ENCODE measurements at regions not wholly inside any gene's neighbourhood (a gene's known extent, or its start where the extent isn't known, plus 50 kb on each side); places are given as distances from the start of the nearest gene placed in this dataset.

DNA sequence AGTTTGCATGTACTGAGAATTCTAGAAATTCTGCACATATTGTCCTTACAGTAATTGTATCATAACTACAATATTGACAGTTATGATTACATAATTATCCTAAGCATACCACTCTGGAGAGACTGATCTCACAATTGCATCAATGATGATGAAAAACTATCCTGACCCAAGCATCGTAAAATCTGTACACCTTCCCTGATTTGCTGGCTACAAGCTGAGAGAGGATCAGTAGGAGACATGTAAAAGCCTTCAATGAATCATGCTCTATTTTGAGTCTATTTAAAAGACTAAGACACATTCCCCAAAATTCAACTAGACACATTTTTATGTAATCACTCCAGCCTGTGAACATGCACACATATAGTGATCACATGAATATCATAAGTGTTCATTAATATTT, 1833.8 kb downstream of the EFNA5 start:
- H3K36me3 ChIP-seq (ENCODE audit: control insufficient read depth in 2 of 2, insufficient read depth in 2 of 2, low read length in 2 of 2) = no peaks in the 10 kb centered on the region
- H3K9me3 ChIP-seq (ENCODE audit: control insufficient read depth in 2 of 2, low read length in 2 of 2) = no peaks in the 10 kb centered on the region
- H3K27me3 ChIP-seq (ENCODE audit: control insufficient read depth in 2 of 2, insufficient read depth in 2 of 2, low read length in 2 of 2) = no peaks in the 10 kb centered on the region
- no peaks in the 10 kb centered on the region for H3K4me1 ChIP-seq (ENCODE audit: control insufficient read depth in 2 of 2, insufficient read depth in 2 of 2, low read length in 2 of 2)
- H3K27ac ChIP-seq (ENCODE audit: low read depth in 2 of 2, low read length in 2 of 2) = no peak overlapping the region
- no peak overlapping the region for H3K9ac ChIP-seq (ENCODE audit: low read depth in 1 of 2, low read length in 2 of 2)
- no peak overlapping the region for H3K4me3 ChIP-seq (ENCODE audit: low read length in 2 of 2)

DNA sequence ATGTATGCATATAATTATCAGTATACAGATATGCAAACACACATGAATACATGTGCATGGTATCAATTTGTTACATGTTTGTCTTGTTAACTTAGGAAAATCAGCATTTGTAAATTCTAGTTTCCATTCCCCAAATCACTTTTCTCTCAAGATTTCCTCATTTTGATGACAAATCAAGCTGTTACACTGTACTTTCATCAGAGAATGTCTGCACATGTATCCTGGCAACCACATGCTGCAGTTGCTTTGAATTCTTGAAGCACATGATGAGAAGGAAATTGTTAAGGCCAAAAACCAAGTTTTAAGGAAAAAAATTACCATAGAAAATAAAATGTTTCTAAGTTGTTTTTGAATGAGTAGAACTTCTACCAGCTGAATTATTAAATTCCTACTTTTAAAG, 1834.5 kb downstream of the EFNA5 start:
- Histone ChIP-seq H3K4me3 (ENCODE audit: low read length in 2 of 2) (no peak overlapping the region), H3K27ac (ENCODE audit: low read depth in 2 of 2, low read length in 2 of 2) (no peak overlapping the region), H3K9me3 (ENCODE audit: control insufficient read depth in 2 of 2, low read length in 2 of 2) (no peaks in the 10 kb centered on the region), H3K4me1 (ENCODE audit: control insufficient read depth in 2 of 2, insufficient read depth in 2 of 2, low read length in 2 of 2) (no peaks in the 10 kb centered on the region), H3K27me3 (ENCODE audit: control insufficient read depth in 2 of 2, insufficient read depth in 2 of 2, low read length in 2 of 2) (no peaks in the 10 kb centered on the region), H3K9ac (ENCODE audit: low read depth in 1 of 2, low read length in 2 of 2) (no peak overlapping the region), H3K36me3 (ENCODE audit: control insufficient read depth in 2 of 2, insufficient read depth in 2 of 2, low read length in 2 of 2) (no peaks in the 10 kb centered on the region)

DNA sequence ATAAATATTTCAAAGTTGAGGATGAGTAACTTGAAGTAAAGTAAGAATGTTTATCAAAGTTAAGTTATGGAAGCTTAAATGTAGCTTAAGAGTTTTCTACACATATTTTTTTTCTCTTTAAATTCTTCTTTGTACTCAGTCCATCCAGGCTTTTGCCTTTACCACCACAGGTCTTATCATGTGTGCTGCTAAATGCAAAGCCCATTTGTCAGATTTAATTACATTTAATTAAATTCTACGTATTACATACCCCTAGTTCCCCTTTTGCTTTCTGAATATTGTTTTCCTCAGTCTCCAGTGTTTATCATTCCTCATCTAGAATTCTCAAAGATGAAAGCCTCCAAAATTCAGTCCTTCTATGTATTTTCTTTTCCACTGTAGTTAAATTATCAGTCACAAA, 1841.9 kb downstream of the EFNA5 start:
- H3K36me3 ChIP-seq (ENCODE audit: control insufficient read depth in 2 of 2, insufficient read depth in 2 of 2, low read length in 2 of 2) = no peaks in the 10 kb centered on the region
- H3K4me1 ChIP-seq (ENCODE audit: control insufficient read depth in 2 of 2, insufficient read depth in 2 of 2, low read length in 2 of 2) = no peaks in the 10 kb centered on the region
- H3K9ac ChIP-seq (ENCODE audit: low read depth in 1 of 2, low read length in 2 of 2) = no peak overlapping the region
- H3K4me3 ChIP-seq (ENCODE audit: low read length in 2 of 2) = no peak overlapping the region
- H3K27ac ChIP-seq (ENCODE audit: low read depth in 2 of 2, low read length in 2 of 2) = no peak overlapping the region
- H3K27me3 ChIP-seq (ENCODE audit: control insufficient read depth in 2 of 2, insufficient read depth in 2 of 2, low read length in 2 of 2) = no peaks in the 10 kb centered on the region
- no peaks in the 10 kb centered on the region for H3K9me3 ChIP-seq (ENCODE audit: control insufficient read depth in 2 of 2, low read length in 2 of 2)

DNA sequence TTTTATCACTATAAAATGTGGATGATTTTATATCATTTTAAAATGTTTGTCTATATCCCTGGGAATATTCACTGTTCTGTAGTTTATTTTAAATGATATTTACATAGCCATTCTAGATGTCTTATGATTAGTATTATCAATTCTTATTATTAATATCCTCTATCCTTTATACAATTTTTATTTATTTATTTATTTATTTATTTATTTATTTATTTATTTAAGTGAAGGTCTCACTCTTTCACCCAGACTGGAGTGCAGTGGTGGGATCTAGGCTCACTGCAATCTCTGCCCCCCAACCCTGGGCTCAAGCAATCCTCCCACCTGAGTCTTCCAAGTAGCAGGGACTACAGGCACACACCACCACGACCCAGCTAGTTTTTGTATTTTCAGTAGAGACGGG, 1848.9 kb downstream of the EFNA5 start:
- no peaks in the 10 kb centered on the region for H3K4me1 ChIP-seq (ENCODE audit: control insufficient read depth in 2 of 2, insufficient read depth in 2 of 2, low read length in 2 of 2)
- H3K36me3 ChIP-seq (ENCODE audit: control insufficient read depth in 2 of 2, insufficient read depth in 2 of 2, low read length in 2 of 2) = no peaks in the 10 kb centered on the region
- no peaks in the 10 kb centered on the region for H3K9me3 ChIP-seq (ENCODE audit: control insufficient read depth in 2 of 2, low read length in 2 of 2)
- H3K4me3 ChIP-seq (ENCODE audit: low read length in 2 of 2) = no peak overlapping the region
- H3K27me3 ChIP-seq (ENCODE audit: control insufficient read depth in 2 of 2, insufficient read depth in 2 of 2, low read length in 2 of 2) = no peaks in the 10 kb centered on the region
- H3K27ac ChIP-seq (ENCODE audit: low read depth in 2 of 2, low read length in 2 of 2) = no peak overlapping the region
- H3K9ac ChIP-seq (ENCODE audit: low read depth in 1 of 2, low read length in 2 of 2) = no peak overlapping the region

DNA sequence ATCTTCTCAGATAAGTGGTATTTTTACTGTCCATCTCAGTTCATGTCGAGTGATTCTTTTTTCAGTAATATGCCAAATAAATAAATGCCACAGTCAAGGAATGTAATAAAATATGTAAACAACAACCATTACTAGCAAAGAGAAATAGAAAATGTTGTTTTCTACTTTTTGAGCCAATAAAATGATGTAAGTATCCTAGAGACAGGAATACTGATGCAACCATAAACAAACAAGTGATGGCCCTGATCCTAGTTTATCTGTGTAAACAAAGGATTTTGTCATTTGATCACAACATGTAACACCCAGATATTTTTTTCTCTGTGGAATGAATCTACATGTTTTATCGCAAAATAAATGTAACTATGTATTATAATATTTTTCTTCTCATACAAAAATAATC, 1852.8 kb downstream of the EFNA5 start:
- no peaks in the 10 kb centered on the region for H3K4me1 ChIP-seq (ENCODE audit: control insufficient read depth in 2 of 2, insufficient read depth in 2 of 2, low read length in 2 of 2)
- H3K27ac ChIP-seq (ENCODE audit: low read depth in 2 of 2, low read length in 2 of 2) = no peak overlapping the region
- no peak overlapping the region for H3K4me3 ChIP-seq (ENCODE audit: low read length in 2 of 2)
- no peaks in the 10 kb centered on the region for H3K27me3 ChIP-seq (ENCODE audit: control insufficient read depth in 2 of 2, insufficient read depth in 2 of 2, low read length in 2 of 2)
- no peaks in the 10 kb centered on the region for H3K9me3 ChIP-seq (ENCODE audit: control insufficient read depth in 2 of 2, low read length in 2 of 2)
- H3K36me3 ChIP-seq (ENCODE audit: control insufficient read depth in 2 of 2, insufficient read depth in 2 of 2, low read length in 2 of 2) = no peaks in the 10 kb centered on the region
- no peak overlapping the region for H3K9ac ChIP-seq (ENCODE audit: low read depth in 1 of 2, low read length in 2 of 2)

DNA sequence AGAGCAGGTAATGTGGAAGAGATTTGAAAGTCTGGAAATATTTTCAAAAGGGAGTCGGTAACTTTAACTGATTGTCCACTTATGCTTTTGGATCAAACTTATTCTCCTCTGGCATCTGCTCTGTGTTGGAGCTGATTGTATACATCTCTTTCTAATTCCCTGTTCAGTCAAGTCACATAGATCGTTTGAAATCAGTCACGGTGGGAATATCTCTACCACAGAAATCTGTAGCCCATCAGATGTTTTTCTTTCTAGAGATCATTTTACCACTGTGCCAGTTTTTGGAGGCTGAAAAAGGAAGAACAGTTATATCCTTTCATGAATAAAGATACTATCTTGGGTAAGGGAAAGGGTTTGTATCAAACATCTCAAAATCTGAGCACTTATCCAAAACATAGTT, 1853.3 kb downstream of the EFNA5 start:
- Histone ChIP-seq H3K36me3 (ENCODE audit: control insufficient read depth in 2 of 2, insufficient read depth in 2 of 2, low read length in 2 of 2) (no peaks in the 10 kb centered on the region), H3K27ac (ENCODE audit: low read depth in 2 of 2, low read length in 2 of 2) (no peak overlapping the region), H3K9ac (ENCODE audit: low read depth in 1 of 2, low read length in 2 of 2) (no peak overlapping the region), H3K4me3 (ENCODE audit: low read length in 2 of 2) (no peak overlapping the region), H3K4me1 (ENCODE audit: control insufficient read depth in 2 of 2, insufficient read depth in 2 of 2, low read length in 2 of 2) (no peaks in the 10 kb centered on the region), H3K9me3 (ENCODE audit: control insufficient read depth in 2 of 2, low read length in 2 of 2) (no peaks in the 10 kb centered on the region), H3K27me3 (ENCODE audit: control insufficient read depth in 2 of 2, insufficient read depth in 2 of 2, low read length in 2 of 2) (no peaks in the 10 kb centered on the region)

DNA sequence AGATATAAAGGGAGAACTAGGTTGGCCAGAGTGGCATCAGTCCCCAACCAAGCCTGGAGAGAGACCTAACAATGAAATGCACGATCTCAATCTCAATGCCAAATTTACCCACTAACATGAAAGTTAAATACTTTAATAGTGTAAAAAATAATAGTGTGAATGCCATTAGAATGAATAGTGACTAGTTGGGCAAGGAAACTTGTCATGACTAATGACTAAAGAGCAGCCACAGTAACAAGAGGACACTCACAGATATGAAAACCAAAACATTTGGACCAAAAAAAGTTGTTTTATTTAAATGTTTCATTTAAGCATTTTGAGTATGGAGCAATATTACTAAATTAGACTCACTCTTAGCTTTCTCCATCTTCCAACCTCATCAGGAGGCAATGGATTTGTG, 1853.8 kb downstream of the EFNA5 start:
- no peaks in the 10 kb centered on the region for H3K36me3 ChIP-seq (ENCODE audit: control insufficient read depth in 2 of 2, insufficient read depth in 2 of 2, low read length in 2 of 2)
- no peaks in the 10 kb centered on the region for H3K27me3 ChIP-seq (ENCODE audit: control insufficient read depth in 2 of 2, insufficient read depth in 2 of 2, low read length in 2 of 2)
- H3K9me3 ChIP-seq (ENCODE audit: control insufficient read depth in 2 of 2, low read length in 2 of 2) = no peaks in the 10 kb centered on the region
- no peak overlapping the region for H3K27ac ChIP-seq (ENCODE audit: low read depth in 2 of 2, low read length in 2 of 2)
- H3K9ac ChIP-seq (ENCODE audit: low read depth in 1 of 2, low read length in 2 of 2) = no peak overlapping the region
- H3K4me1 ChIP-seq (ENCODE audit: control insufficient read depth in 2 of 2, insufficient read depth in 2 of 2, low read length in 2 of 2) = no peaks in the 10 kb centered on the region
- no peak overlapping the region for H3K4me3 ChIP-seq (ENCODE audit: low read length in 2 of 2)

DNA sequence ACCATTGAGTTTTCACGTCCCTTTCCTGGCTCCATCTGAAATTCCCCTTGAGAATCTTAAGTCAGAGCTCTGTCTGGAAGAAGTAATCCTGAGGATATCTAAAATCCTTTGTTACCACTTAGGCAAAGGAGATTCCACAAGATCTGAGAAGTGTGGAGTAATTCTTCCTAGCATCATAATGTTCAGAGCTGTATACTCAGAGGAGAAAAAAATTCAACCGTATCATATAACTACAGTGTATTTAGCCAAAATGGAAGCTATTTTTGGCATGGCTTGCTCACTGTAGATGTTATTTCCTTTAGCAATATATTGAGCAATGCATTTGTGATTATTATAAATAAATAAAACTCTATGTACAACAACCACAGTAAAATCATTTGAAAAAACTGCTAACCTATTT, 1858.4 kb downstream of the EFNA5 start:
- Histone ChIP-seq H3K27ac (ENCODE audit: low read depth in 2 of 2, low read length in 2 of 2) (no peak overlapping the region), H3K27me3 (ENCODE audit: control insufficient read depth in 2 of 2, insufficient read depth in 2 of 2, low read length in 2 of 2) (no peaks in the 10 kb centered on the region), H3K9me3 (ENCODE audit: control insufficient read depth in 2 of 2, low read length in 2 of 2) (no peaks in the 10 kb centered on the region), H3K9ac (ENCODE audit: low read depth in 1 of 2, low read length in 2 of 2) (no peak overlapping the region), H3K36me3 (ENCODE audit: control insufficient read depth in 2 of 2, insufficient read depth in 2 of 2, low read length in 2 of 2) (no peaks in the 10 kb centered on the region), H3K4me1 (ENCODE audit: control insufficient read depth in 2 of 2, insufficient read depth in 2 of 2, low read length in 2 of 2) (no peaks in the 10 kb centered on the region), H3K4me3 (ENCODE audit: low read length in 2 of 2) (no peak overlapping the region)

DNA sequence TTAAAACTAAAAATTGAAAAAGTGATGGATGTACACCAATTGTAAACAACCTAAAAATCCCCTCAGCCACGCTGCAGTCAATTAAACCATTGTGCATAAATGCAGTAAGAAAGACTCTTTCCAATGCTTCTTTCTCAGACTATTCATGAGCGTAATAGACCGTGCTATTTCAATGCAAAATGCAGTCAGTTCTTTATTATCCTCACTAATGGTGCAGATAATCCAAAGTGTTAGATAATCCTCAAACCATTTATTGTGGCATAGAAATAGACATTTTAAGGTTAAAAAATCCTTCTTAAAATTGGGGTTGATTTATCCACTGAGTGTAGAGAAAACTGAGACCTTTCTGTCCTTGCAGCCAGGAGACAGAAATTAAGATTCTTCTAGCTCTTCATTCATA, 1862.8 kb downstream of the EFNA5 start:
- H3K27me3 ChIP-seq (ENCODE audit: control insufficient read depth in 2 of 2, insufficient read depth in 2 of 2, low read length in 2 of 2) = no peaks in the 10 kb centered on the region
- no peak overlapping the region for H3K27ac ChIP-seq (ENCODE audit: low read depth in 2 of 2, low read length in 2 of 2)
- H3K9me3 ChIP-seq (ENCODE audit: control insufficient read depth in 2 of 2, low read length in 2 of 2) = no peaks in the 10 kb centered on the region
- H3K9ac ChIP-seq (ENCODE audit: low read depth in 1 of 2, low read length in 2 of 2) = no peak overlapping the region
- H3K4me3 ChIP-seq (ENCODE audit: low read length in 2 of 2) = no peak overlapping the region
- H3K36me3 ChIP-seq (ENCODE audit: control insufficient read depth in 2 of 2, insufficient read depth in 2 of 2, low read length in 2 of 2) = no peaks in the 10 kb centered on the region
- H3K4me1 ChIP-seq (ENCODE audit: control insufficient read depth in 2 of 2, insufficient read depth in 2 of 2, low read length in 2 of 2) = no peaks in the 10 kb centered on the region

DNA sequence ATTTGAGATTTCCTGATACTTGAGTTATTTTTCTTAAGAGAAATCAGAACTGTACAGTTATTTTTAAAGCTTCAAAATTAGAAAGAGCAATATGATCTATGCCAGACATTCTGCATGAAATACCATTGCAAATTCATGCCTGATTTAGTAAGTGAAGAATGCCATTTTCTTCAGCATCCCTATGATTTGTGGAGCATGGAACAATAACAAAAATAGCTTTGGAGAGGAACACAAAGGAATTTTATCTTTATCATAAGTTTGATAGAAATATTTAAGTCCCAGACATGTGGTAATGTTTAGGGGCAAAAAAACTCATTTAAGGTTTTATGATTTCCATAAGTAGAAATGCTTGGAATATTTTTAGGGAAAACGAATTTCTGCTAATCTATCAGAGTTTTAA, 1863.4 kb downstream of the EFNA5 start:
- Histone ChIP-seq H3K36me3 (ENCODE audit: control insufficient read depth in 2 of 2, insufficient read depth in 2 of 2, low read length in 2 of 2) (no peaks in the 10 kb centered on the region), H3K9me3 (ENCODE audit: control insufficient read depth in 2 of 2, low read length in 2 of 2) (no peaks in the 10 kb centered on the region), H3K9ac (ENCODE audit: low read depth in 1 of 2, low read length in 2 of 2) (no peak overlapping the region), H3K27ac (ENCODE audit: low read depth in 2 of 2, low read length in 2 of 2) (no peak overlapping the region), H3K4me1 (ENCODE audit: control insufficient read depth in 2 of 2, insufficient read depth in 2 of 2, low read length in 2 of 2) (no peaks in the 10 kb centered on the region), H3K27me3 (ENCODE audit: control insufficient read depth in 2 of 2, insufficient read depth in 2 of 2, low read length in 2 of 2) (no peaks in the 10 kb centered on the region), H3K4me3 (ENCODE audit: low read length in 2 of 2) (no peak overlapping the region)

DNA sequence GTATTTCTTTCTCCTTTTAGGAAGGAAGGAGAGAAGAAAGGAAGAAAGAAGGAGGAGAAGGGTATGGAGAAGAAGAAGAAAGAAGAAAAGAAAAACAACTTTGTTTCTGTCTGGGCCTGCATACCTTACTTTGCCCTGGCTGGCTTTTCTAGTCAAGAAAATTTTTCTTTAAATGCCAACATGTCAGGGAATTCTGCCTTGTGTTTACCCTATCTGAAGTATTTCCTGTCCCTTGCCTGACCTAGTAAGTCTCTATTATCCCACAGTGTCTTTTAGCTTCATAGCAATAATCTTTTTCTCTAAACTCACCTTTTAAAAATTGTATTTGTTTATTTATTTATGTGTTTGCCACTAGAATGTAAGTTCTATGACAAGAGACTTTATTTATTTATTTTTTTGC, 1864.1 kb downstream of the EFNA5 start:
- H3K36me3 ChIP-seq (ENCODE audit: control insufficient read depth in 2 of 2, insufficient read depth in 2 of 2, low read length in 2 of 2) = no peaks in the 10 kb centered on the region
- H3K27ac ChIP-seq (ENCODE audit: low read depth in 2 of 2, low read length in 2 of 2) = no peak overlapping the region
- H3K9me3 ChIP-seq (ENCODE audit: control insufficient read depth in 2 of 2, low read length in 2 of 2) = no peaks in the 10 kb centered on the region
- H3K27me3 ChIP-seq (ENCODE audit: control insufficient read depth in 2 of 2, insufficient read depth in 2 of 2, low read length in 2 of 2) = no peaks in the 10 kb centered on the region
- no peak overlapping the region for H3K4me3 ChIP-seq (ENCODE audit: low read length in 2 of 2)
- H3K9ac ChIP-seq (ENCODE audit: low read depth in 1 of 2, low read length in 2 of 2) = no peak overlapping the region
- H3K4me1 ChIP-seq (ENCODE audit: control insufficient read depth in 2 of 2, insufficient read depth in 2 of 2, low read length in 2 of 2) = no peaks in the 10 kb centered on the region
